ENCODE measurements at regions not wholly inside any gene's neighbourhood (a gene's known extent, or its start where the extent isn't known, plus 50 kb on each side); places are given as distances from the start of the nearest gene placed in this dataset.

- CTCF ChIA-PET = no interaction called here
These were observed 754.3 kb upstream of the ARGLU1 start for GRCh38 chr13:107322228-107322627.

GRCh38 chr13:107305178-107305577 is 737.2 kb upstream of the ARGLU1 start:
- H3K4me3 ChIP-seq (ENCODE audit: low read depth, low read length) = no peak overlapping the region
- H3K27ac ChIP-seq (ENCODE audit: extremely low read depth, low read depth, low read length) = no peak overlapping the region
- ChIA-PET CTCF (no interaction called here), POLR2A (no interaction called here)
- H3K9me3 ChIP-seq (ENCODE audit: control insufficient read depth, insufficient read depth, low read depth, low read length) = no peaks in the 10 kb centered on the region
- no peaks in the 10 kb centered on the region for H3K4me1 ChIP-seq (ENCODE audit: control insufficient read depth, insufficient read depth, low read length)
- no peaks in the 10 kb centered on the region for H3K36me3 ChIP-seq (ENCODE audit: control insufficient read depth in 2 of 2, insufficient read depth in 1 of 2, low read length in 2 of 2)
- TF ChIP-seq ZNF121 (tag by site-specific recombination; IDR thresholded peaks at IDR 0.05) (no peak), FEZF1 (tag by site-specific recombination; IDR thresholded peaks at IDR 0.05) (no peak), ZNF354C (tag by site-specific recombination; IDR thresholded peaks at IDR 0.05; ENCODE audit: borderline replicate concordance, low read depth) (no peak), SP7 (tag by site-specific recombination; IDR thresholded peaks at IDR 0.05) (no peak), TRIM28 (IDR thresholded peaks at IDR 0.05; ENCODE audit: borderline replicate concordance, low read length) (no peak), ZNF791 (tag by site-specific recombination; IDR thresholded peaks at IDR 0.05) (no peak), ZSCAN16 (tag by site-specific recombination; IDR thresholded peaks at IDR 0.05) (no peak), ZNF148 (tag by site-specific recombination; IDR thresholded peaks at IDR 0.05; ENCODE audit: borderline replicate concordance) (no peak), SCRT1 (tag by site-specific recombination; IDR thresholded peaks at IDR 0.05; ENCODE audit: borderline replicate concordance) (no peak), ZNF830 (tag by site-specific recombination; IDR thresholded peaks at IDR 0.05; ENCODE audit: low read depth) (no peak), MYNN (tag by site-specific recombination; IDR thresholded peaks at IDR 0.05; ENCODE audit: borderline replicate concordance) (no peak), ZNF580 (tag by site-specific recombination; IDR thresholded peaks at IDR 0.05) (no peak), SCRT2 (tag by site-specific recombination; IDR thresholded peaks at IDR 0.05) (no peak), ZNF202 (tag by site-specific recombination; IDR thresholded peaks at IDR 0.05; ENCODE audit: borderline replicate concordance) (no peak), ZNF174 (tag by site-specific recombination; IDR thresholded peaks at IDR 0.05) (no peak)

More at GRCh38 chr13:107322228-107322627, 754.3 kb upstream of the ARGLU1 start:
- Histone ChIP-seq H3K4me1 (ENCODE audit: control insufficient read depth, insufficient read depth, low read length) (no peaks in the 10 kb centered on the region), H3K4me3 (ENCODE audit: low read depth, low read length) (no peak overlapping the region), H3K36me3 (ENCODE audit: control insufficient read depth in 2 of 2, insufficient read depth in 1 of 2, low read length in 2 of 2) (no peaks in the 10 kb centered on the region), H3K9me3 (ENCODE audit: control insufficient read depth, insufficient read depth, low read depth, low read length) (no peaks in the 10 kb centered on the region), H3K27ac (ENCODE audit: extremely low read depth, low read depth, low read length) (no peak overlapping the region)
- TF ChIP-seq ZNF639 (tag by site-specific recombination; IDR thresholded peaks at IDR 0.05) (no peak), ZNF791 (tag by site-specific recombination; IDR thresholded peaks at IDR 0.05) (no peak), ZNF830 (tag by site-specific recombination; IDR thresholded peaks at IDR 0.05; ENCODE audit: low read depth) (no peak), ZBTB11 (tag by site-specific recombination; conservative IDR thresholded peaks at IDR 0.05; ENCODE audit: low read depth) (no peak), ZXDB (tag by site-specific recombination; IDR thresholded peaks at IDR 0.05) (no peak), ZNF366 (tag by site-specific recombination; conservative IDR thresholded peaks at IDR 0.05) (no peak), ZBTB44 (tag by site-specific recombination; IDR thresholded peaks at IDR 0.05) (no peak), TCF7L2 (IDR thresholded peaks at IDR 0.05; ENCODE audit: borderline replicate concordance, low read depth, low read length) (no peak)
- POLR2A ChIA-PET = no interaction called here
